Raji (cell line): ENCODE measurements at regions not wholly inside any gene's neighbourhood (a gene's known extent, or its start where the extent isn't known, plus 50 kb on each side); places are given as distances from the start of the nearest gene placed in this dataset.

Experiments used
- POLR2A ChIP-seq: IDR thresholded peaks from 2 replicates; pipeline ENCODE4 v1.6.1; 2011; ENCODE audit warnings: low read depth, low read length, control low read depth; ENCODE audit not compliant: insufficient read depth

GRCh38 chr3:177776661-177777101 is 579.4 kb upstream of the TBL1XR1 start:
- TF ChIP-seq POLR2A = no peak

- TF ChIP-seq POLR2A = no peak
These were observed 580.4 kb upstream of the TBL1XR1 start for GRCh38 chr3:177777699-177778098.

- no peak for TF ChIP-seq POLR2A
These were observed 581.4 kb upstream of the TBL1XR1 start for GRCh38 chr3:177778633-177779032.

GRCh38 chr3:177781686-177782161 is 584.4 kb upstream of the TBL1XR1 start:
- no peak for TF ChIP-seq POLR2A

GRCh38 chr3:177783338-177783737 is 586.1 kb upstream of the TBL1XR1 start:
- TF ChIP-seq POLR2A = no peak

GRCh38 chr3:177783767-177784166 is 586.5 kb upstream of the TBL1XR1 start:
- no peak for TF ChIP-seq POLR2A

GRCh38 chr3:177787279-177788041 is 590.2 kb upstream of the TBL1XR1 start:
- TF ChIP-seq POLR2A = no peak

GRCh38 chr3:177789500-177789899 is 592.2 kb upstream of the TBL1XR1 start:
- TF ChIP-seq POLR2A = no peak

- TF ChIP-seq POLR2A = no peak
These were observed 595.2 kb upstream of the TBL1XR1 start for GRCh38 chr3:177792311-177793030.

- TF ChIP-seq POLR2A = no peak
These were observed 596.2 kb upstream of the TBL1XR1 start for GRCh38 chr3:177793451-177793850.

- no peak for TF ChIP-seq POLR2A
These were observed 597.9 kb upstream of the TBL1XR1 start for GRCh38 chr3:177795216-177795615.

GRCh38 chr3:177795859-177796258 is 598.6 kb upstream of the TBL1XR1 start:
- TF ChIP-seq POLR2A = no peak

GRCh38 chr3:177800561-177800960 is 603.3 kb upstream of the TBL1XR1 start:
- no peak for TF ChIP-seq POLR2A

- no peak for TF ChIP-seq POLR2A
These were observed 605.0 kb upstream of the TBL1XR1 start for GRCh38 chr3:177802151-177802900.

- no peak for TF ChIP-seq POLR2A
These were observed 606.2 kb upstream of the TBL1XR1 start for GRCh38 chr3:177803500-177803899.
